HG02678 (cell line): ENCODE measurements at regions not wholly inside any gene's neighbourhood (a gene's known extent, or its start where the extent isn't known, plus 50 kb on each side); places are given as distances from the start of the nearest gene placed in this dataset.
"Not testable (repeated sequence)": the region's sequence is repeated elsewhere in the genome, so short reads cannot be mapped to it uniquely, and the experiment has no call there.

Experiments used
- ATAC-seq: cut with Tn5 transposase; IDR thresholded peaks from one replicate; pipeline ENCODE4 v1.9.1; 2021; ENCODE audit warnings: mild to moderate bottlenecking, moderate library complexity; ENCODE audit not compliant: unreplicated experiment

- ATAC-seq, result no peak
These were observed 219.6 kb upstream of the THUMPD2 start for GRCh38 chr2:39998617-39999016.

GRCh38 chr2:39996653-39997080, 217.6 kb upstream of the THUMPD2 start:
- no peak for ATAC-seq

- ATAC-seq, result no peak
These were observed 216.1 kb upstream of the THUMPD2 start for GRCh38 chr2:39995005-39995737.

- no peak for ATAC-seq
These were observed 215.1 kb upstream of the THUMPD2 start for GRCh38 chr2:39994151-39994550.

GRCh38 chr2:39991298-39991697, 212.2 kb upstream of the THUMPD2 start:
- no peak for ATAC-seq

GRCh38 chr2:39990335-39990900, 211.4 kb upstream of the THUMPD2 start:
- no peak for ATAC-seq

- no peak for ATAC-seq
These were observed 210.8 kb upstream of the THUMPD2 start for GRCh38 chr2:39989888-39990287.

GRCh38 chr2:39981883-39982311, 202.8 kb upstream of the THUMPD2 start:
- ATAC-seq, result no peak

GRCh38 chr2:39975476-39976020, 196.5 kb upstream of the THUMPD2 start:
- no peak for ATAC-seq

- no peak for ATAC-seq
These were observed 189.0 kb upstream of the THUMPD2 start for GRCh38 chr2:39968037-39968436.

GRCh38 chr2:39960681-39961080, 181.6 kb upstream of the THUMPD2 start:
- not testable (repeated sequence) for ATAC-seq

- no peak for ATAC-seq
These were observed 175.3 kb upstream of the THUMPD2 start for GRCh38 chr2:39954346-39954745.

GRCh38 chr2:39949131-39949530, 170.1 kb upstream of the THUMPD2 start:
- ATAC-seq, result no peak

- ATAC-seq, result no peak
These were observed 169.1 kb upstream of the THUMPD2 start for GRCh38 chr2:39948016-39948719.

GRCh38 chr2:39947294-39948015, 168.4 kb upstream of the THUMPD2 start:
- ATAC-seq, result no peak

GRCh38 chr2:39942950-39943349, 163.9 kb upstream of the THUMPD2 start:
- no peak for ATAC-seq

- no peak for ATAC-seq
These were observed 159.2 kb upstream of the THUMPD2 start for GRCh38 chr2:39938035-39938835.

- no peak for ATAC-seq
These were observed 158.6 kb upstream of the THUMPD2 start for GRCh38 chr2:39937621-39938020.

GRCh38 chr2:39934851-39935250, 155.8 kb upstream of the THUMPD2 start:
- ATAC-seq, result no peak

- ATAC-seq, result no peak
These were observed 154.1 kb upstream of the THUMPD2 start for GRCh38 chr2:39933196-39933595.
